ENCODE measurements at regions not wholly inside any gene's neighbourhood (a gene's known extent, or its start where the extent isn't known, plus 50 kb on each side); places are given as distances from the start of the nearest gene placed in this dataset.

DNA sequence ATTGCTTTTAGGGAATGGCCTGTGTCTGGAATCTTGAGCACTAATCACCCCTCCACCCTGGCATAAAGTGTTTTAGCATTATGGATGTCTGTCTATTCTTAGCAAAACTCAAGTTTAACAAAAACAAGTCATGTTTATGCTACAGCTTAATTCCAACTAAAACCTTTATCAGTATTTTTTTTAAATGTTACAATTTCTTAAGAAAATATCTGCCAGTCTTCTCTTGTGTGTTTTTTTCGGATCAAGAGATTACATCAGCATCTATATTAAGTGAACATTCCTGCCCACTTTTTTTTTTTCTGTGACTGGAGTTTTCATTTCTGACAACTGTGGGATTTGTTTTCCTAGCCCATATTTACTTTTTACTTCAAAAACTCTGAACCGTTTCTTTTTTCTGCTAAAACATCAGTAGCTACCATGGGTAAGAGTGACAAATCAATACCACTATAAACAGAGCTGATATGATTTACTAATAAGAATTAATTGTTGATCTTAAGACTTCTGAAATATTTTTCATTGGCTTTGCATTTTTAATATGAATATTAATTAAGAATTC lies 94.3 kb downstream of the EDN1 start:
- Histone ChIP-seq H3K9me3 (ENCODE audit: control insufficient read depth in 2 of 3, insufficient read depth in 1 of 3, low read length in 3 of 3) (no peaks in the 10 kb centered on the region), H3K4me3 (ENCODE audit: low read length in 3 of 3) (no peak overlapping the region), H3K4me1 (ENCODE audit: control insufficient read depth in 2 of 3, insufficient read depth in 2 of 3, low read depth in 1 of 3, low read length in 3 of 3) (no peaks in the 10 kb centered on the region), H3K36me3 (ENCODE audit: control insufficient read depth in 2 of 3, insufficient read depth in 3 of 3, low read length in 3 of 3) (no peaks in the 10 kb centered on the region), H3K27me3 (ENCODE audit: control insufficient read depth, insufficient read depth, low read length) (no peaks in the 10 kb centered on the region), H3K9ac (ENCODE audit: low read length in 3 of 3) (no peak overlapping the region), H3K27ac (ENCODE audit: low read depth in 2 of 2, low read length in 2 of 2) (no peak overlapping the region)
- intact Hi-C loops (cut with DNase I), result no loop called here
- no peak for DNase-seq
- no peak for FAIRE-seq
- TF ChIP-seq, protein P1, sequence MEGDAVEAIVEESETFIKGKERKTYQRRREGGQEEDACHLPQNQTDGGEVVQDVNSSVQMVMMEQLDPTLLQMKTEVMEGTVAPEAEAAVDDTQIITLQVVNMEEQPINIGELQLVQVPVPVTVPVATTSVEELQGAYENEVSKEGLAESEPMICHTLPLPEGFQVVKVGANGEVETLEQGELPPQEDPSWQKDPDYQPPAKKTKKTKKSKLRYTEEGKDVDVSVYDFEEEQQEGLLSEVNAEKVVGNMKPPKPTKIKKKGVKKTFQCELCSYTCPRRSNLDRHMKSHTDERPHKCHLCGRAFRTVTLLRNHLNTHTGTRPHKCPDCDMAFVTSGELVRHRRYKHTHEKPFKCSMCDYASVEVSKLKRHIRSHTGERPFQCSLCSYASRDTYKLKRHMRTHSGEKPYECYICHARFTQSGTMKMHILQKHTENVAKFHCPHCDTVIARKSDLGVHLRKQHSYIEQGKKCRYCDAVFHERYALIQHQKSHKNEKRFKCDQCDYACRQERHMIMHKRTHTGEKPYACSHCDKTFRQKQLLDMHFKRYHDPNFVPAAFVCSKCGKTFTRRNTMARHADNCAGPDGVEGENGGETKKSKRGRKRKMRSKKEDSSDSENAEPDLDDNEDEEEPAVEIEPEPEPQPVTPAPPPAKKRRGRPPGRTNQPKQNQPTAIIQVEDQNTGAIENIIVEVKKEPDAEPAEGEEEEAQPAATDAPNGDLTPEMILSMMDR (IDR thresholded peaks at IDR 0.05; ENCODE audit: borderline replicate concordance, extremely low read depth, insufficient read depth), result no peak

DNA sequence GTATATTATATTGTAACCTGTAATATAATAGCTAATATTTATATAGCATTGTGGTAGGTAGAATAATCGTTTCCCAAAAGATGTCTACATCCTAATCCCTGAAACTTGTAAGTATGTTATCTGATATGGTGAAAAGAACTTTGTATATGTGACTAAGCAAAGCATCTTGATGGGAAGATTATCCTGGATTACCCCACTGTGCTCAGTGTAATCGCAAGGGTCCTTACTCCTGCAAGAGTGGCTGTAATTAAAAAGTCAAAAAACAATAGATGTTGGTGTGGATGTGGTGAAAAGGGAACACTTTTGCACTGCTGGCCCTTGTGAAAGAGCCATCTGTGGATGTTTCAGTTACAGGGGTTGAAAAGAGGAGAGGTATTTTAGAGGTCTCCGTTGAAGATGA lies 95.2 kb downstream of the EDN1 start:
- no peak for FAIRE-seq
- TF ChIP-seq, protein P1 (IDR thresholded peaks at IDR 0.05; ENCODE audit: borderline replicate concordance, extremely low read depth, insufficient read depth), result no peak
- Histone ChIP-seq H3K27me3 (ENCODE audit: control insufficient read depth, insufficient read depth, low read length) (no peaks in the 10 kb centered on the region), H3K27ac (ENCODE audit: low read depth in 2 of 2, low read length in 2 of 2) (no peak overlapping the region), H3K36me3 (ENCODE audit: control insufficient read depth in 2 of 3, insufficient read depth in 3 of 3, low read length in 3 of 3) (no peaks in the 10 kb centered on the region), H3K4me1 (ENCODE audit: control insufficient read depth in 2 of 3, insufficient read depth in 2 of 3, low read depth in 1 of 3, low read length in 3 of 3) (no peaks in the 10 kb centered on the region), H3K9me3 (ENCODE audit: control insufficient read depth in 2 of 3, insufficient read depth in 1 of 3, low read length in 3 of 3) (no peaks in the 10 kb centered on the region), H3K9ac (ENCODE audit: low read length in 3 of 3) (no peak overlapping the region), H3K4me3 (ENCODE audit: low read length in 3 of 3) (no peak overlapping the region)
- intact Hi-C loops (cut with DNase I), result no loop called here
- DNase-seq, result no peak

DNA sequence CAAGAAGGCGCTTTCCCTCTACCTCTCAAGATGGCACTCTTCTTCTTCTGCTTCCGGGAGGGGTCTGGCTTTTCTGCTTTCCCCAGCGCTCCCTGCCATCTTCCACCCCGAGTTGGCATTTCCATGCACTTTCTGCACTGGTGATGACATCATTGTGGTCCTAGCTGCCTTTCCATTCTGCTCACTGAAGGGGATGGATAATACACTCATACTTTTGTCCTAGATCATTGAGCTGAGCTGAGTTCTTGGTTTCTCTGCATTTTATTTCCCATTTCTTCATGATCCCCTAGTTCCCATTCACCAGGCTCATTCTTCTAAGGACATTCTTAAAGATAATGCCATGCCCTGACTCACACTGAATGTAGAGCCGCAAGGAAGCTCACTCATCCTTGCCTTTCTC lies 96.7 kb downstream of the EDN1 start:
- no peak overlapping the region for H3K27ac ChIP-seq (ENCODE audit: low read depth in 2 of 2, low read length in 2 of 2)
- no peaks in the 10 kb centered on the region for H3K9me3 ChIP-seq (ENCODE audit: control insufficient read depth in 2 of 3, insufficient read depth in 1 of 3, low read length in 3 of 3)
- no peak for DNase-seq
- no peaks in the 10 kb centered on the region for H3K4me1 ChIP-seq (ENCODE audit: control insufficient read depth in 2 of 3, insufficient read depth in 2 of 3, low read depth in 1 of 3, low read length in 3 of 3)
- no peak overlapping the region for H3K4me3 ChIP-seq (ENCODE audit: low read length in 3 of 3)
- TF ChIP-seq, protein P1 (IDR thresholded peaks at IDR 0.05; ENCODE audit: borderline replicate concordance, extremely low read depth, insufficient read depth), result no peak
- intact Hi-C loops (cut with DNase I), result no loop called here
- no peak for FAIRE-seq
- H3K27me3 ChIP-seq (ENCODE audit: control insufficient read depth, insufficient read depth, low read length), result no peaks in the 10 kb centered on the region
- no peak overlapping the region for H3K9ac ChIP-seq (ENCODE audit: low read length in 3 of 3)
- H3K36me3 ChIP-seq (ENCODE audit: control insufficient read depth in 2 of 3, insufficient read depth in 3 of 3, low read length in 3 of 3), result no peaks in the 10 kb centered on the region

DNA sequence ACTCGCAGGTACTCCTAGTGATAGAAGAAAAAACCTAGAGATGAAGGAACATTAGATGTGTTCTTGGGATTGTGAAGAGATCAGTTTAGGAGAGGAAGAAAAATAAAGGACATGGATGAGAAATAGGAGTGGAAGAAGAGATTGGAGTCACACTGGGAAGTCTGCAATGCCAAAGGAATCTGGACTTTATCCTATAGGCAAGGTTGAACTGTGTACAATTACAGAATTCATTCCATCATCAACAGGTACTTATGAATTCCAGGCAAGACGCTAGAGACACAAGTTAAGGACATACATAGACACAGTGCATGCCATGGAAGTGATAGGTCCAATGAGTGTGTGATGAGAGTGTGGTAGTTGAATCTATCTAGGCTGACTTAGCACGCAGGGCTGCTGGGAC lies 101.3 kb downstream of the EDN1 start:
- intact Hi-C loops (cut with DNase I), result no loop called here
- TF ChIP-seq, protein P1 (IDR thresholded peaks at IDR 0.05; ENCODE audit: borderline replicate concordance, extremely low read depth, insufficient read depth), result no peak
- no peak for FAIRE-seq

More for the DNA sequence above, 101.3 kb downstream of the EDN1 start:
- DNase-seq, result no peak
- no peak overlapping the region for H3K4me3 ChIP-seq (ENCODE audit: low read length in 3 of 3)
- H3K27me3 ChIP-seq (ENCODE audit: control insufficient read depth, insufficient read depth, low read length), result no peaks in the 10 kb centered on the region
- H3K27ac ChIP-seq (ENCODE audit: low read depth in 2 of 2, low read length in 2 of 2), result no peak overlapping the region
- no peaks in the 10 kb centered on the region for H3K4me1 ChIP-seq (ENCODE audit: control insufficient read depth in 2 of 3, insufficient read depth in 2 of 3, low read depth in 1 of 3, low read length in 3 of 3)
- no peak overlapping the region for H3K9ac ChIP-seq (ENCODE audit: low read length in 3 of 3)
- H3K9me3 ChIP-seq (ENCODE audit: control insufficient read depth in 2 of 3, insufficient read depth in 1 of 3, low read length in 3 of 3), result no peaks in the 10 kb centered on the region
- no peaks in the 10 kb centered on the region for H3K36me3 ChIP-seq (ENCODE audit: control insufficient read depth in 2 of 3, insufficient read depth in 3 of 3, low read length in 3 of 3)
